Superior temporal gyrus (tissue), 1 donor: ENCODE measurements at regions not wholly inside any gene's neighbourhood (a gene's known extent, or its start where the extent isn't known, plus 50 kb on each side); places are given as distances from the start of the nearest gene placed in this dataset.
A peak's percentile ranks its signal among the peaks of the same experiment; 100 is the strongest.

ENCODE experiments used
- DNase-seq: peaks from one replicate; pipeline ENCODE4 v3.0.0-alpha.2; 2016; ENCODE audit errors: extremely low spot score

- peak; percentile 25 for DNase-seq
Observed at GRCh38 chr14:101501341-101501740, 60.0 kb upstream of the DIO3 start.

DNA sequence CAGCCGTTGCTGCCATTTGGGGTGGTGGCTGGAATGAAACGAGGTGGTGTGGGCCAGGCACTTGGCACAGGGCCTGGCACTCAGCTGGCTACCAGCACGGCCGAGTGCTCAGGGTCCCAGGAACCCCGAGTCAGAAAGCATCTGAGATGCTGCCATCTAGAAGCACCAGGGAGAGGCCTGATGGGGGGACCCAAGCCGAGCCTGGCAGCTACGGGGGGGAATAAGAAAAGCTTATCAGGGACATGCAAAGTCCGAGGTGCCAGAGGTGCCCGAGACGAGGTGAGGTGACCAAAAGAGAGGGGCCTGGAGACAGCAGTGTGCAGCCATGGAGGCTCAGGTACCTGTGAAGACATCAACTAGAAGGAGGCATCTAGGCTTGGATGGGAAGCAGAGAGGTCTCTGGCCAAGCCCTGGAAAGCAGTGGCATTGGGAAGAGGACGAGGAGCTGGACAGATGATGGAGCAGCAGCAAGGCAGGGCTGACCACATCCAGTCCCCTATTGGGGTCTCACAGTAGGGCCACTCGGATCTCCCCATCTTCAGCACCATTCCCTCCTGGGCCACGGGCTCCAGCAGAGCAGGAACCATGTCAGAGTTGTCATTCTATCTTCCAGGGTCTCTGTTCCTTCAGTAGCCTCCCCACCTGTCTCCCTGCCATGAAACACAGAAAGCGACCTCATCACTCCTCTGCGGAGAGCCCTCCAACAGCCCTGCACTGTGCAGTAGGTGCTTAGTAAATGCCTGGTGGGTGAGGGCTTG lies 59.3 kb upstream of the DIO3 start:
- no peak for DNase-seq

DNA sequence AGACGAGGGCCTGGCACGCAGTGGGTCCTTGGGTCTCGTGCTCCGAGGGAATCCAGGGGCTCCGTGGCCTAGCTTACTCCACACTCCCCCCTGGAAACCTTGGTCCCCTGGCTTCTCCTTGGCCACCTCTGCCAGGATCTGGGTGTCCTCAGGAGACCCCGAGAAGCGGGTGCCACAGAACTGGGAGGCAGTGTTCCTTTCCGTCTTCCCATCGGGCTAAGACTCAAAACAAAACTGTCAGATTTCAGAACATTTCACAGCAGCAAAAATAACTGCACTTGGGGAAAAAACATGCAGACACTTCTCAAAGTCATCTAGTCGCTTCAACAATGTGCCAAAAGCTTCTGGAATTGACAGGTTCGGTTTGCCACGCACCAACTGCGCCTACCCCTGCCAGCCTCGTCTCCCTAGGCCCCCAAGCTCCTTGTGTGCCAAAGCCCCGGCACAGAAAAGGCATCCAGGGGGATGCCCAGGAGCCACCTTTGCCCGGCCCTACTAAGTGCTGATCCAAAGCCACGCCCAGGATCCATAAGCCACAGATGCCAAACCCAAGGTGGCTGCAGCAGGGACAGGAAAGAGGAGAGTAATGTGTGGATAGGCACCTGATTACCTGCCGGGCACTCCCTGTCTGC lies 58.4 kb upstream of the DIO3 start:
- DNase-seq: peak; percentile 27

- no peak for DNase-seq
Observed at GRCh38 chr14:101503431-101504095, 57.7 kb upstream of the DIO3 start.

DNA sequence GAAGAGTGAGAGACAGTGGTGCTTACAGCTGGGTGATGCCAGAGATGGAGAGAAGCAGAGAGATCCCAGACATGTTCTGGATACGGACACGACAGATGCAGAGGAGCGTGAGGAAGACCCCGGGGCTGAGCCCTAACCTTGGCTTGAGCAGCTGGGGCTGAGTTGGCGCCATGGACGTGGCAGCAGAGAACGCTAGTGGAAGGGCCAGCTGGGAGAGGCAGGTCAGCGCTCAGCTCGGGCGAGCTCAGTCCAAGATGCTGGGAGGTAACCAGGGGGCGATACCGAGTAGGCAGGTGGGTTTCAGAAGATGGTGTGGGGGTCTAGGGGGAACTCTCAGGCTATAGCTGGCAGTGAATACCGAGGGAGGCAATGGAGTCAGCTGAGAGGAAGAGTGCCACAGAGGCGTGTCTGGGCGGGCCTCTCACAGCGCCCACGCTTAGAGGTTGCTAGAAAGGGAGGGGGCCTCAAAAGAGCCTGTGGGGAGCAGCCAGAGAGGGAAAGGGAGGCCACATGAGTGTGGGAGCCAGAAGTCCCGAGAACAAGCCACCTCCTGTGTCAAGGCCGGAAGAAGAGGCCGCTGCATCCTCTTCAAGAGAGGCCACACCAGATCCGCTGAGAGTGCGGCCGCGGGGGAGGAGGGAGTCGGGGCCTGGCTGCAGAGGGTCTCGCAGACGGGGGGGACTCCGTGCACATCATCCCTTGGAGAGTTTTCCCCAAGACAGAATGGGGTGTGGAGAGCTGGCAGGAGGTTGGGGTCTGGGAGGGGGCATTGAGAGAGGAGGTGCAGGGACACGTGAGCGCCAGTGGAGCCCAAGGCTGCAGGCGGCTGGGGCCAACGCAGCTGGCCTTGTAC lies 57.0 kb upstream of the DIO3 start:
- DNase-seq: no peak

GRCh38 chr14:101505236-101505970 lies 55.9 kb upstream of the DIO3 start:
- no peak for DNase-seq

GRCh38 chr14:101506211-101506925 lies 54.9 kb upstream of the DIO3 start:
- no peak for DNase-seq

DNA sequence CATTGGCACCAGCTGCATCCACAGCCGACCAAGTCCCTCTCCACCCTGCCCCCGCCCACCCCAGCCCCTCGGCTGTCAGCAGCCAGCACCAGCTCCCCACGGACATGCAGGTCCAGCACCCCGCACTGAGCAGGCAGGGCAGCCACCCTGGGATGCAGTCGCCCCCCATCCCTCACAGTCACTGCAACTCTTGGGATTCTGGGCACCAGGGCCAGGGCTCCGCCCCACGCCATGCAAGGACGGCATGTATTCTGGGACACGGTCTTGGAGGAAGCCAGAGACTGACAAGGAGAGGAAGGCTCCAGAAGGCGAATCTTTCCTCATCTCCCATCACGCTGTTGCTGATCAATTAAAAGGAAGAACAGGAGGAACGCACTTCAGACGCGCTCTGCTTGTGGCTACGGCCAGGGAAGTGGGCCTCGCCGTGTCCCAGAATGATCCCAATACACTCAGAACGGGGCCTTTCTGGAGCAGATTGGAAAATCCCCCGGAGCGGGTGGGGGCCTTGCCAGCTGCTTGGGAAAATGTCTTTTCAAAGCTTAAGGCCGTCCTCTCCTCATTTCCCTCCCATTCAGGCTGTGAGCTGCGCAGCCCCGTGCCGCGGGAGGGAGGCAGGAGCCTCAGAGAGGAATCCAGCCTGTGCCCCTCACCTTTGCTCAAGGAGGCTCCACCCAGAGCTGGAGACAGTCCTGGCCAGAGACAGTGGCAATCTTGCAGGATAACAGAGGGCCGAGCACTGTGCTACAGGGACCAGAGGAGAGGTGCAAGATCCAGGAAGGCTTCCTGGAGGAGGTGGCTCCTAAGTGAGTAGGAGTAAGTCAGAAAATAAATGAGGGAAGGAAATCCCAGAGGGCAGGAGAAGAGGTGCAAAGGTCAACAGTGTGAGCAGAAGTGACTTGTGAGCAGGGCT lies 54.1 kb upstream of the DIO3 start:
- no peak for DNase-seq

DNA sequence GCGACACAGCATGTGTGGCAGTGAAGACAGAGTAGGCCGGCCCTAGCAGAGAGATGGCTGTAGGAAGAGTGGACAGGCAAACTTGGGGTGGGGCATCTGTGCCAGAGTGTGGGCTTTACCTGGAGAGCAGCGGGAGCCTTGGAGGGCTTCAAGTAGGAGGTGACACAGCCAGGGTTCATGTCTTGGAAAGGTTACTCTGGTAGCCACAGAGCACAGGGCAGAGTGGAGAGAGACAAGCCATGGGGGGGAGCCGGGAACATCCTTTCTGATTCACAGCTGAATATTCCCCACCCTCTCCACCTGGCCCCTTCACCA lies 53.5 kb upstream of the DIO3 start:
- no peak for DNase-seq

DNA sequence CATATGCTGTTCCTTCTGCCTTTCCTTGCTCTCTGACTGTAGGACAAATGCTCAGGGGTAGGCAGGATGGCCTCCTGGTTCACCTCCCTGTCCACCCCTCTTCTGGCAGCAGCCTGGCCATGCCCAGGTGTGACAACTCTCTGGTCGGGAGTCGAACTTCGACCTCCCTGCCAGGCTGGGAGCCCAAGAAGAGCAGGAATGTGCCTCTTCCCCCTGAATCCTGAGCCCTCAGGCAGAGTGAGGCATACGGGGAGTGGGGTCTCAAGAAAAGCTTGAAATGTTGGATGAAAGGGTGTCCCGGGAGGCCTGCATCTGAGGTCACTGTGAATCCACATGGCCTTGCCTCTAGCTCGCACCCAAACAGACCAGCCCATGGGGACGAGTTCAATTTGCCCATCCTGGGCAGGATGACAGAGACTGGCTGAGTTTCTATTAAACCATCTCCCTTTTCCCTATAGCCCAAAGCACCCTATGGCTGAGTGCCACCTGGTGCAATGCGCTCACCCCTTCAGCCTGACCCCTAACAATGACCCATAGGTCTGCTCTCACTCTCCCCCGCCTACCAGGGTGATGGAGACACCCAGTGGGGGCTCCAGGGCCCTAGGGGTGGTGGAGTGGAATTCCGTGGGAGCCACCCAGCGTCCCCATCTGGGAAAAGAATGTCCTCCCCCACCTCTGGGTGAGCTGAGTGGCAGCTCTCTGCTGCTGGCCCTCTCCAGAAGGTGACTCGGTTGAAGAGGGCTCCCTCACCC lies 52.9 kb upstream of the DIO3 start:
- no peak for DNase-seq

DNA sequence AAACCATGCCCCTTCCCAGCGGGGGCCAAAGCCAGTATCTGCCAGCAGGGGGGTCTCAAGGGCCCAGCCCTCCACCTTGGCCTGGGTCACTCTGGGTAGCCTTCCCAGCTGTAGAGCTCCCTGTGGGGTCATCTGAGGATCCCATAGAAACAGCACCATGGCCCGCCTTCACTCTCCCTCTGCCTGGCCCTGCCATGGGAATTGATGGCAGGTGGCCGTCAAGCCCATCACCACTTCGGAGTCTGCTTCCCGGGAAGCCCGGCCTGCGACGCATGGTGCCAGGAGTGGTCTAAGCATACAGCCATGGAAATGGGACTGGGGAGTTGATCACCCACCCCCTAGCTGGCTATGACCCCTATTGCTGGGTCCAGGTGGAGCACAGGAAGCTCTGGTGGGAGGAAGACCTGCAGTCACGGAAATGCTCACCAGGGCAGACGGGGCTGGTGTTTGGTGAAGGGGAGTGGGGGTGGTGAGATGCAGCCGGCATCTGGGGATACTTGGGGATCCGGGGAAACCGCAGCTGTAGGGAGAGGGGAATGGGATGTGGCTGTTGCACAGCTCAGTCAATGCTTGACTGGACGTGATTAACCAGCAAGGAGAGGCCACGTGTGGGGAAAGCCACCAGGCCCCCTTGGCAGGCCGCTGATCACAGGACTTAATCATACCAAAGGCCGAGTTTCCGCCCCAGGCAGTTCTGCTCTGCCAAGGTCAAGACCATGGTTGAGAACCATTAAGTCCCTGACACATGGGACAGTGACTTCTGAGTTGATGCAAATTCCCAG lies 52.2 kb upstream of the DIO3 start:
- DNase-seq: no peak

- no peak for DNase-seq
Observed at GRCh38 chr14:101509730-101510371, 51.4 kb upstream of the DIO3 start.

GRCh38 chr14:101511199-101511598 lies 50.1 kb upstream of the DIO3 start:
- DNase-seq: no peak
